LoVo (cell line): ENCODE measurements at regions not wholly inside any gene's neighbourhood (a gene's known extent, or its start where the extent isn't known, plus 50 kb on each side); places are given as distances from the start of the nearest gene placed in this dataset.
A peak's percentile ranks its signal among the peaks of the same experiment; 100 is the strongest.

ENCODE experiments used
- DNase-seq: peaks from one replicate; pipeline ENCODE4 v3.0.0-alpha.2; 2016; ENCODE audit warnings: low spot score

DNA sequence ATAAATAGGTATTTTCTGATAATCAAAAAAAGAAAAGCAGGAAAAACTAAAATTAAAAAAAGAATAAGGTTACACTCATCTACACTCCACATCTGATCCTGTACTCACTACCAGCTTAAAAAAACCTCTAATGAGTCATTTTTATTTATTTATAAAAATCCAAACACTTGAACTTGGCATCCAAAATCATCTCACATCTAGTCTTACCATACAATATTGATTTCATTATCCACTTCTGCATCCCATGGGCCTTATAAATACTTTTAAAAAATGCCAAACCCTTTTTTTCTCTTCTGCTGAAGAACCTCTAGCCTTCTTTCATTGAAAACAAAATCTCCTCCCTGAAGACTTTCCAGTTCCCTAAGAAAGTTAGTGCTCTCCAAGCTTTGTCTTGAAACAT, 109.7 kb downstream of the TMTC3 start:
- DNase-seq = no peak

DNA sequence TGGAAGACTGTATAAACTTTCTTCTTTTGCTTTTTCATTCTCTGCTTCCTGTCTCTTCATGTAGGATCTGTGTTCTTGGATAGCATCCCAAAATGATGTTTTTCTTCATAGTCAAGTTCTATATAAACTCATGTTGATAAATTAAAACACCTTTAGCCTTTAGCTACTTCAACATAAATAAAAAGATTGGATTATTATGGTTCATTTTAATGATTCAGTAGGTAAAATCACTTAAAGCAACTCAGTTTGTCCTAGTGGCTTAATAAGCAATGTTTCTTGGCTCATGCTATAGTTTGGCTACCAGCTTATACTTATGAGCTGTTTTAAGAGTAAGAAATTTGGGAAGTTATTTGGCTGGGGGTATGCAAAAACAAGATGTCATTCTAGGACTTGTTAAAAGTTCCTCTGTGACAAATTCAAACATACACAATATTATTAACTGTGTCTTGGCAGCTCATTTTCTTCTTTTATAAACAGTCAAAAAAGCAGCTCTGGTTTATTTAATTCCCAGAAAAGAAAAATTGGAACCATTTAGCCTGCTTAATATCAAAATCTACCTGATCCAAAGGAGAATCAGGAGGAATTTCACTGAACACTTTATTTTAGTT, 111.4 kb downstream of the TMTC3 start:
- DNase-seq = no peak

- DNase-seq = no peak
Measured at GRCh38 chr12:88255224-88255623, 113.1 kb downstream of the TMTC3 start.

DNA sequence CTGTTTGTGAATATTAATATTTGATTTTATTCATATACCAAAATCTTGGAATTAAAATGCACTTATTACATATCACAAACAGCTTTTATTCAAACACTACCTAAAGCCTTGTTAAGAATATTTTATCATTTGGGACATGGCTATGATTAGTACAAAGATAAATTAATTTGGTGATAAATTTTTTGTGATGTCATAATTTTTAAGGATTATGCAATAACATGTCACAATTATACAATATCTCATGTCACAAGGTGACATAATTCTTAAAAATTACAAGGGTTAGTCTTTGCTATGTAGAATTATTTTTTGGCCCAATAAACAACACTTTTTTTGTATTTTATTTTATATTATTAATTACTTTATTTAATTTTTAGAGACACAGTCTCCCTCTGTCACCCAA, 113.7 kb downstream of the TMTC3 start:
- DNase-seq = no peak

DNA sequence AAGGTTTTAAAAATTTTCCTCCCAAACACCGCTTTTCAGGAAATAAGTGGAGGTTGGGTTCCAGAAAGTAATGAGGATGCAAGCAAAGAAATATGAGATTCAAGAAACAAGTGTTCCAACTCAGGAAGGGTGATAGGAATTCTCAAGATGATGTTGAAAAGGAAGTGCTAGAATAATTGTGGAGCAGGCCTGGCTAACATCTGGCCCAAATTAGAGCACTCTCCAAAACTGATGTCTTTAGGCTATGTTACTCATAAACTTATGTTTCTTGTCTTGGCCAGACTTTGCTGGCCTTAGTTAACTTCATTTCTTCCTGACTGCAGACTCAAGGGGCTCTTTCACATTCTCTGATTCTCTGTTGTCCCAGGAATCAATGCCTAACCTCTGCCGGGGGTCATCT, 116.3 kb downstream of the TMTC3 start:
- no peak for DNase-seq

DNA sequence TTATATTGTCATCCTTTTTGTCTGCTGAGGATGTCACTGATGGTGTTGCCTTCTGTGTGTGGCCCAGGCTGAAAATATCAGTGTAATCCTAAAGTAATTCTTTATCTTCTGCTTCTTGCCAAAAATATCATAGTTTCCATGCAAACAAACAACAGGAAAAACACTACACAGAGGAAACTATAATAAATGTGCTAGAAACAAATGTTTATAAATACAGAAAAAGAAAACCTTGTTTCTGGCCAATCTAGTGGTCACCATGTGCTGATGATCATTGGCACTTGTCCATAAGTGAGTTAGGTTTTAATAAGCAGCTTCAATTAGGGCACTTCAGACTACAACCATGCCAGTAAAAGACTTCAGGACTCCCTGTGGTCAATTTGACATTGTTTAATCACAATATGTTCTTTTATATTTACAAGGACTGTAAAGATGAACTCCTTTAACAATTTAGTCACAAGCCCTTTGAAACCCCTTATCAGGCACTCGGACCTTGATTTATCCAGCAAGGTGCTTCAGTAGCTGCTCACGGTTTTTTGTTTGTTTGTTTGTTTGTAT, 124.8 kb downstream of the TMTC3 start:
- DNase-seq = no peak

GRCh38 chr12:88267630-88268029, 125.5 kb downstream of the TMTC3 start:
- no peak for DNase-seq

DNA sequence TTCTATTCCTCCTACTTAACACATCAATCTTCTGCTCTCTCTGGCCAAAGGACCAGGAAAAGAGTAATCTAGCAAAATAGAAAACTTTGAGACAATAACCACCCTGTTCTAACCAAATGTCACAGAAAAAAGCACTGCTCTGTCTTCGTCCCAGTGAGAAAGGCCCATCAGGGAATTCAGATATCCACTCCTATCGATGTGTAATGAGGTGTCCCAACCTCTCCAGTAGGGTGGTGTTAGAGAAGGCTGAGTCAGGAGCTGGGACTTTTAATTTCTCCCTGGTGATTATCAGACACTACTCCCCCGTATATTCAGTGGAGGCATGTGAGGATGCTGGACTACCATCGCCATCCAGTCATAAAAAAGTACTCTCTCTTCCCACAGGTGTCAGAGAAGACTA, 130.3 kb downstream of the TMTC3 start:
- no peak for DNase-seq

DNA sequence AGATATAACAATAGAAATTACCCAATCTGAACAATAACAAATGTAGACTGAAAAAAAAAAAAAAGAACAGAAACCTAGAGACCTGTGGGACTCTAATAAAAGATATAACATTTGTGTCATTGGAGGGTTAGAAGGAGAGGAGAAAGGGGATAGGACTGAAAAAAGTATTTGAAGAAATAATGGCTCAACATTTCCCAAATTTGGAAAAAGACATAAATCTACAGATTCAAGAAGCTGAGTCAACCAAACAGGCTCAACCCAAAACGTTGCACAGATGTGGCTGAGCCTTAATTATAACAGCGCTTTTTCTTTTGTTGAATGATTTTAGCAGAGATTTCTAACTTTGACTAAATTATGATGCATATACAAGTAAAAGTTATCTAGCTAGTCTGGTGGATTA, 131.3 kb downstream of the TMTC3 start:
- DNase-seq = no peak

DNA sequence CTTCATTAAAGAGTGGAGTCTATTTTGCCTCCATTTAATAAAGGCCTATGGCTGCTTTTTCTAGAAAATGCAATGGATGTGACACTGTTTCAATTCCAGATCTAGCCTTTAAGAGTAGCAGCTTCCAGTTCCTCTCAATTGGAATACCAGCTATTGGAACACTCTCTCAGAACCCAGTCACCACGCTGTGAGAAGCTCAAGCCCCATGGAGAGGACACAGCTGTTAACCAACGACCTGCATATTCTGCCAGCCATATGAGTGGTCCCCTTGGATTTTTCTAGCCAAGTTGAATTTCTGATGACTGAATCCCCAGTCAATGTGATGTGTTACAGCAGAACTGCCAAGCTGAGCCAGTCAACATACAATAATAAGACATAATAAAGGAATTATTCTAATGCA, 131.8 kb downstream of the TMTC3 start:
- no peak for DNase-seq

DNA sequence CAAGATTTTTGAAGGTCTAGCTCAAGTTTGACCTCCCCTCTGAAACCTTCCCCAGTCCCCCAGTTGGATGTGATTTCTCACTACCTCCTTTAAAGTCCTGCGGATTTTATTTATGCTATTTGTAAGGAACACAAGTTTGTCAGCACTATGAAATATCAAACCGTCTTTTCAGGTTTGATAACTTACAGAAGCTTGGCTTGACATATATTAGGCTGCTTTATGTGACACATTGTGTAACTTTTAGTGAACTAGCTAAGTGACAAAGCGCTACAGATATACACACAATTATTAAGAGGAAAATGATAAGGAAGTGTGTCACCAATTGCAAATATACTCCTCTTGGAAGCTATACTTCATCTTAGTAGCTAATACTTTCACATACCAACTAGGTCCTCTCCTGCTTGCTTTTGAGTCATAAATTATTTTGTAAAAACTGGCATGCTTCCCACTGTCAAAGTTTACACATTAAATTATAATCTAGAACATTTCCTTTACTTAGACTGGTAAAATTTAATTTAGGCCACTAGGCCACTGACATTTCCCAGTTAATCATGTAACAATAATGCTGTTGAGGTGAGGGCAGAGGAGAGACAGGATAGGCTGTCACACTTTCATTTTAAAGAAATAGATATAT, 149.5 kb downstream of the TMTC3 start:
- no peak for DNase-seq

- DNase-seq = no peak
Measured at GRCh38 chr12:88298014-88298682, 156.0 kb downstream of the TMTC3 start.

DNA sequence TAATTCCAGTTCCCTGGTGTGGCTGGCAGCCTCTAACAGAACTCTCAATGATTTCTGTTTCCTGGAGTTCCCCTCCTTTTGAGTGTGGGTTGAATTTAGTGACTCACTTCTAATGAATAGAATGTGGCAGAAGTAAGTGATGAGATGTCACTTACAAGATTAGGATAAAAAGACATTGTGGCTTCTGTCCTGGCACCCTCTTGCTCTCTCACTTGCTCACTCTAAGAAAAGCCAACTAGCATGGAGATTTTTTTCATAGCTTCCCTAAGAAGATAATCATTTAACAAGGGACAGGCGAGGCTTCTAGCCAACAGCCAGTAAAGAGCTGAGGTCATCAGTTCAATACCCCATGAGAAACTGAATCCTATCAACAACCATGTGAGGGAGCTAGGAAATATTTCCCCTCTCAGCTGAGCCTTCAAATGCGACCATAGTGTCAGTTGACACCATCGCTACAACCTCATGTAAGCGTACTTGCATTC, 156.7 kb downstream of the TMTC3 start:
- peak; percentile 35 for DNase-seq

DNA sequence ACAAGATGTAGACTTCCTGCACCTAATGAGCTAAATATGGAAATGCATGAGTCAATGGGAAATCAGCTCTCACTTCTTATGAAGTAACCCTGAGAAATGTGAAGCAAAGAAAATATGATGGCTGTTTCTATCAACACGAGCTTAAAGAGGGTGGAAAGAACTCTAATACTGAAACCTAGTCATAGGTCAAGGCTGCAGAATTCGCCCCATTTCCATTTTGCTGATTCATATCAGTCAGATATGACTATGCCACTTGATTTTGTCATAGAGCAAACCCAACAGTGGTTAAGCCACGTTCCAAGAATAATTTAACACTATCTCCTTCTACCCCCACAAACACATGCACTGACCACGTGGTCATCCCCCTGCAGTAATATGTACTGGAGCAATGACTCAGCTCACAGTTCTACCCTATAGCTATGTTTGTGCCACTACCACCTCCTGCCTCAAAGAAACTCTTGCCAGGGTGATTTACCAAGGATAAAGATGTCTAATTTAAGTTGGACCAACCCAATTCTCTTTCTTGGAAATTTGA, 157.5 kb downstream of the TMTC3 start:
- DNase-seq = peak; percentile 27

GRCh38 chr12:88300931-88301330, 158.8 kb downstream of the TMTC3 start:
- no peak for DNase-seq

DNA sequence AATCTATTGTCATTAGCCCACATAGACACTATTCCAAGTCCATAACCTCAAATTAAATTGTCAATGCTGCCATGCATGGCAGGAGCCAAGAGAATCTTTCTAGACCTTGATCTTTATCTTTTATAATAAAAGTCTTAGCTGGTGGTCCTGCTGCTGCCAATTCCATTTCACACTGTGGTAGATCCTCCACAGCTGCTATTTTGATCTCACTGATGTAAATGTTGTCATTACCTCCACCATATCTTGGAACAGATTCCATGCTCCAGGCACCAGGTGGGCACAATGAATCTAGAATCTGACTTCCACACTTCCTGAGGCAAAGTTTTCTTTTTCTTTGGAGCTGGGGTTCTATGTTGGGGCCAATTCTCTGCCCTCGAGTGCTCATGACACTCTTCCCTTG, 161.2 kb downstream of the TMTC3 start:
- no peak for DNase-seq

- DNase-seq = no peak
Measured at GRCh38 chr12:88305254-88305890, 163.3 kb downstream of the TMTC3 start.

DNA sequence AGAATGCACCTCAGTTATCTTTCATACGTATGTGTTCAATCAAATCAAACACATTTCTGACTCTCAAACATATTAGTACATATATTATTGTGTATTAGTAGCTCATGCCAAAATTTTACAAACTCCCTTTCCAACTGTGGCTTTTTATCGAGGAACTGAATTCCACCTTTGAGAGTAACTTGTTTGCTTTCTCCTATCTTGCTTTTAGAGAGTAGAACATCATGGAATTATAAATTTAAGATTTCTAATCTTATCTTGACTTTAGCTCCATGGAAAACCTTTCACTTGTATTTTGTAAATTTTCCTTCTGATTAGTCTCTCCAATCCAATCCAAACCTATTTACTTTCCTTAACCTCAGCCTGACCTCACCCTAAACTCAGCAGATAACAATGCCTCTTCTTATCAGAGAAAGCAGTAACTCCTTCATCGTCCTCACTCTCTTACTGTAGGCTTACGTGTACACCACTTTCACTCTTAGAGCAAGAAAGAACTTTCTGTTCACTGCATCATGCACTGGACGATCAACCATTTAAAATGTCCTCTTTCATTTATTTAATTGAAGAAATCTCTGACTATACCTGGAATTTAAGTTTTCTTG, 164.5 kb downstream of the TMTC3 start:
- DNase-seq = peak; percentile 20

DNA sequence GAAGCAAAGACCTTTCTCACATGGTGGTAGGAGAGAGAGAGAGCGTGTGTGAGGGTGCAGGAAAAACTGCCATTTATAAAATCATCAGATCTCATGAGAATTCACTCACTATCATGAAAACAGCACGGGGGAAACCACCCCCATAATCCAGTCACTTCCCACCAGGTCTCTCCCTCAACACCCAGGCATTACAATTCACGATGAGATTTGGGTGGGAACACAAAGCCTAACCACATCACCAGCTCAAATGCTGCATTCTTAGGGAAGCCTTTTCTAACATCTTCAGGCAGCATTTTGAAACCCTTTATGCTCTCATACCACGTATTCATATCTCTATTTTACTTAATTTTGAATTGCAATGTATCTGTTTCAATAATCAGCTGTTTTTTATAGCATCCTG, 165.9 kb downstream of the TMTC3 start:
- DNase-seq = no peak

- no peak for DNase-seq
Measured at GRCh38 chr12:88308825-88309224, 166.7 kb downstream of the TMTC3 start.

GRCh38 chr12:88309546-88309945, 167.4 kb downstream of the TMTC3 start:
- no peak for DNase-seq

GRCh38 chr12:88310069-88310468, 168.0 kb downstream of the TMTC3 start:
- DNase-seq = no peak
